ENCODE measurements at regions not wholly inside any gene's neighbourhood (a gene's known extent, or its start where the extent isn't known, plus 50 kb on each side); places are given as distances from the start of the nearest gene placed in this dataset.

DNA sequence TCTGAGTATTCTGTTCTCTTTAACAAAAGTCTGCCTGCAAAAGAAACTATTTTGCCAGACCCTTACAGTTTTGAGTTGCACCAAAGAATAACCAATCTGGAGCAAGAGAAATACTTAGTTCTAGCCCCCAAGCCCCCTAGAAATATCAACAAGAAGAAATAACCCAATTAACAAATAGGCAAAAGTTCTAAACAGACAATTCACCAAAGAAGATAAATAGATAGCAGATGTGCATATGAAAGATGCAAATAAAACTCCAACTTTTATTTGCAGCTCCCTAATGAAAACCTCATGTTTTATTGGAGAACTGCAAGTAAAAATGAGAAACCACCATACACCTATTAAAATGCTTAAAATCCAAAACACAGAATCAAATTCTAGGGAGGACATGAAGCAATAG, 1308.0 kb downstream of the CDH11 start:
- DNase-seq (ENCODE audit: low read depth, low spot score): no peak
- H3K36me3 ChIP-seq (ENCODE audit: control insufficient read depth in 2 of 2, insufficient read depth in 2 of 2, low read length in 1 of 2): no peaks in the 10 kb centered on the region
- ATAC-seq: no peak
- CTCF ChIA-PET: no interaction called here
- POLR2A ChIA-PET: no interaction called here
- no peaks in the 10 kb centered on the region for H3K9me3 ChIP-seq (replicated peaks; ENCODE audit: control insufficient read depth, insufficient read depth, low read length)
- H3K4me3 ChIP-seq: no peak overlapping the region
- TF ChIP-seq, protein P1, sequence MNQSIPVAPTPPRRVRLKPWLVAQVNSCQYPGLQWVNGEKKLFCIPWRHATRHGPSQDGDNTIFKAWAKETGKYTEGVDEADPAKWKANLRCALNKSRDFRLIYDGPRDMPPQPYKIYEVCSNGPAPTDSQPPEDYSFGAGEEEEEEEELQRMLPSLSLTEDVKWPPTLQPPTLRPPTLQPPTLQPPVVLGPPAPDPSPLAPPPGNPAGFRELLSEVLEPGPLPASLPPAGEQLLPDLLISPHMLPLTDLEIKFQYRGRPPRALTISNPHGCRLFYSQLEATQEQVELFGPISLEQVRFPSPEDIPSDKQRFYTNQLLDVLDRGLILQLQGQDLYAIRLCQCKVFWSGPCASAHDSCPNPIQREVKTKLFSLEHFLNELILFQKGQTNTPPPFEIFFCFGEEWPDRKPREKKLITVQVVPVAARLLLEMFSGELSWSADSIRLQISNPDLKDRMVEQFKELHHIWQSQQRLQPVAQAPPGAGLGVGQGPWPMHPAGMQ (IDR thresholded peaks at IDR 0.05; ENCODE audit: borderline replicate concordance): no peak
- TF ChIP-seq, protein P2, sequence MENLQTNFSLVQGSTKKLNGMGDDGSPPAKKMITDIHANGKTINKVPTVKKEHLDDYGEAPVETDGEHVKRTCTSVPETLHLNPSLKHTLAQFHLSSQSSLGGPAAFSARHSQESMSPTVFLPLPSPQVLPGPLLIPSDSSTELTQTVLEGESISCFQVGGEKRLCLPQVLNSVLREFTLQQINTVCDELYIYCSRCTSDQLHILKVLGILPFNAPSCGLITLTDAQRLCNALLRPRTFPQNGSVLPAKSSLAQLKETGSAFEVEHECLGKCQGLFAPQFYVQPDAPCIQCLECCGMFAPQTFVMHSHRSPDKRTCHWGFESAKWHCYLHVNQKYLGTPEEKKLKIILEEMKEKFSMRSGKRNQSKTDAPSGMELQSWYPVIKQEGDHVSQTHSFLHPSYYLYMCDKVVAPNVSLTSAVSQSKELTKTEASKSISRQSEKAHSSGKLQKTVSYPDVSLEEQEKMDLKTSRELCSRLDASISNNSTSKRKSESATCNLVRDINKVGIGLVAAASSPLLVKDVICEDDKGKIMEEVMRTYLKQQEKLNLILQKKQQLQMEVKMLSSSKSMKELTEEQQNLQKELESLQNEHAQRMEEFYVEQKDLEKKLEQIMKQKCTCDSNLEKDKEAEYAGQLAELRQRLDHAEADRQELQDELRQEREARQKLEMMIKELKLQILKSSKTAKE (IDR thresholded peaks at IDR 0.05; ENCODE audit: low read depth, poor library complexity, severe bottlenecking): no peak
- TF ChIP-seq CHD2 (IDR thresholded peaks at IDR 0.05; ENCODE audit: borderline replicate concordance, low read depth, low read length) (no peak), RBBP5 (conservative IDR thresholded peaks at IDR 0.05) (no peak), MTA3 (IDR thresholded peaks at IDR 0.05; ENCODE audit: borderline replicate concordance, low read length) (no peak), NR2F1 (conservative IDR thresholded peaks at IDR 0.05) (no peak), PRDM15 (CRISPR knock-in tag; IDR thresholded peaks at IDR 0.05) (no peak), CHD1 (IDR thresholded peaks at IDR 0.05; ENCODE audit: low read depth, low read length) (no peak)
- TF ChIP-seq, protein P3, sequence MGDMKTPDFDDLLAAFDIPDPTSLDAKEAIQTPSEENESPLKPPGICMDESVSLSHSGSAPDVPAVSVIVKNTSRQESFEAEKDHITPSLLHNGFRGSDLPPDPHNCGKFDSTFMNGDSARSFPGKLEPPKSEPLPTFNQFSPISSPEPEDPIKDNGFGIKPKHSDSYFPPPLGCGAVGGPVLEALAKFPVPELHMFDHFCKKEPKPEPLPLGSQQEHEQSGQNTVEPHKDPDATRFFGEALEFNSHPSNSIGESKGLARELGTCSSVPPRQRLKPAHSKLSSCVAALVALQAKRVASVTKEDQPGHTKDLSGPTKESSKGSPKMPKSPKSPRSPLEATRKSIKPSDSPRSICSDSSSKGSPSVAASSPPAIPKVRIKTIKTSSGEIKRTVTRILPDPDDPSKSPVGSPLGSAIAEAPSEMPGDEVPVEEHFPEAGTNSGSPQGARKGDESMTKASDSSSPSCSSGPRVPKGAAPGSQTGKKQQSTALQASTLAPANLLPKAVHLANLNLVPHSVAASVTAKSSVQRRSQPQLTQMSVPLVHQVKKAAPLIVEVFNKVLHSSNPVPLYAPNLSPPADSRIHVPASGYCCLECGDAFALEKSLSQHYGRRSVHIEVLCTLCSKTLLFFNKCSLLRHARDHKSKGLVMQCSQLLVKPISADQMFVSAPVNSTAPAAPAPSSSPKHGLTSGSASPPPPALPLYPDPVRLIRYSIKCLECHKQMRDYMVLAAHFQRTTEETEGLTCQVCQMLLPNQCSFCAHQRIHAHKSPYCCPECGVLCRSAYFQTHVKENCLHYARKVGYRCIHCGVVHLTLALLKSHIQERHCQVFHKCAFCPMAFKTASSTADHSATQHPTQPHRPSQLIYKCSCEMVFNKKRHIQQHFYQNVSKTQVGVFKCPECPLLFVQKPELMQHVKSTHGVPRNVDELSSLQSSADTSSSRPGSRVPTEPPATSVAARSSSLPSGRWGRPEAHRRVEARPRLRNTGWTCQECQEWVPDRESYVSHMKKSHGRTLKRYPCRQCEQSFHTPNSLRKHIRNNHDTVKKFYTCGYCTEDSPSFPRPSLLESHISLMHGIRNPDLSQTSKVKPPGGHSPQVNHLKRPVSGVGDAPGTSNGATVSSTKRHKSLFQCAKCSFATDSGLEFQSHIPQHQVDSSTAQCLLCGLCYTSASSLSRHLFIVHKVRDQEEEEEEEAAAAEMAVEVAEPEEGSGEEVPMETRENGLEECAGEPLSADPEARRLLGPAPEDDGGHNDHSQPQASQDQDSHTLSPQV (IDR thresholded peaks at IDR 0.05): no peak
- H4K20me1 ChIP-seq (ENCODE audit: control insufficient read depth, insufficient read depth): no peaks in the 10 kb centered on the region
- no peak overlapping the region for H2AFZ ChIP-seq (ENCODE audit: control insufficient read depth, low read depth, low read length)
- intact Hi-C loops (cut with micrococcal nuclease; ENCODE audit: unreplicated experiment): no loop called here
- no peaks in the 10 kb centered on the region for H3K27me3 ChIP-seq (replicated peaks in 1 of 2; ENCODE audit: control insufficient read depth in 2 of 2, insufficient read depth in 2 of 2, low read length in 1 of 2)
- no peak for FAIRE-seq
- H3K79me2 ChIP-seq (ENCODE audit: control insufficient read depth, insufficient read depth, low read length): no peaks in the 10 kb centered on the region
- H3K27ac ChIP-seq (ENCODE audit: control insufficient read depth, insufficient read depth): no peak overlapping the region
- SMC1A ChIA-PET (ENCODE audit: uncharacterized antibody, unreplicated experiment): no interaction called here
- H3K4me2 ChIP-seq (ENCODE audit: control insufficient read depth, insufficient read depth): no peak overlapping the region
- BruUV-seq (replicated peaks): no TSS peak
- in situ Hi-C loops (cut with MboI): no loop called here
- no peaks in the 10 kb centered on the region for H3K4me1 ChIP-seq (ENCODE audit: control insufficient read depth, insufficient read depth, low read length)
- RAD21 ChIA-PET (ENCODE audit: unreplicated experiment): no interaction called here
- H3K9ac ChIP-seq (ENCODE audit: control insufficient read depth, insufficient read depth, low read length): no peak overlapping the region
